Stimulated activated CD8-positive, alpha-beta memory T cell treated with anti-CD3 and anti-CD28 coated beads, Interleukin-15, amount 100 ng/mL, for 4 hours (primary cell): ENCODE measurements at regions not wholly inside any gene's neighbourhood (a gene's known extent, or its start where the extent isn't known, plus 50 kb on each side); places are given as distances from the start of the nearest gene placed in this dataset.
"Not testable (repeated sequence)": the region's sequence is repeated elsewhere in the genome, so short reads cannot be mapped to it uniquely, and the experiment has no call there.

ENCODE experiments used
- DNase-seq, 2 donors: peaks; one replicate each; pipeline ENCODE4 v3.0.0-alpha.2; 2020; ENCODE audit warnings: low read depth in 2 of 2

DNA sequence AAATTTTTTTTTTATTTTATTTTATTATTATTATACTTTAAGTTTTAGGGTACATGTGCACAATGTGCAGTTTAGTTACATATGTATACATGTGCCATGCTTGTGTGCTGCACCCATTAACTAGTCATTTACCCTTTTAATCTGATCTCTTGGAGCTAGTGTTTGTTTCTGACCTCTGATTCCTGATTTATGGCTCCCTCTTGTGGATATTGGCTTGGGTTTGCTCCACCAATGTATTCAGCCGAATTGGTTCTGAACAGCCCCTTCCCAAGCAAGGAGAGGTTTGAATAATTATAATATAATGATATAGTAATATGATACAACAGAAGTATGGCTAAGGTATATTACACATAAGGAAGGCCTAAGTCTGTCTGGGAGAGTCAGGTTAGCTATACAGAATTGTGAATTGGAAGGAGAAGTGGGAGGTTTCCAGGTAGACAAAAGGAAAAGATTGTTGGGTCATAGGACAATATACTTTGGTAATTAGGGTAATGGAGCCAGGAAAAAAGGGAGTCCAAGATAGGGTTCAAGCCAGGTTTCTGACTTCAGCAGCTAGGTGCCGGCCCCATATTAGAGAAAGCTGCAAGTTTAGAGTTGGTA is 53.1 kb upstream of the HMCN1 start:
- no peak for DNase-seq

DNA sequence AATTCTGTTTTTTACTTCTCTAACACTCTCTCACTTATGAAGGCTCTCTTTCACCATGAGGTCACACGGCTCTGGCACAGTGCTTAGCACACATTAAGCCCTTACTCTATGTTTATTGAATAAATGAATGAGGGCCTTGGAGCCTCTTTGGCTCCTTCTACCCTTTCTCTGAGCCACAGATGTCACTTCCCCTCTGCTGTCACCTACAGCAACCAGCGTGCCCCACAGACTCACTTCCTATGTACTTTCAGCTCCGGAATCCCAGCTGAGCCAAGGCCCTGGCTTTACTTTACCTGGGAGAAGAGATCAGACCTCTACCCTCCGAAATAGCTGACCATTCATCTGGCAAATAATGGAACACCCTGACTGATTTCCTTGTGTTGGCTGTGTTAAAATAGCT is 53.7 kb upstream of the HMCN1 start:
- DNase-seq = no peak

- DNase-seq = no peak
These were observed 55.0 kb upstream of the HMCN1 start for GRCh38 chr1:185679220-185679619.

GRCh38 chr1:185676969-185677368 is 57.2 kb upstream of the HMCN1 start:
- DNase-seq = no peak

DNA sequence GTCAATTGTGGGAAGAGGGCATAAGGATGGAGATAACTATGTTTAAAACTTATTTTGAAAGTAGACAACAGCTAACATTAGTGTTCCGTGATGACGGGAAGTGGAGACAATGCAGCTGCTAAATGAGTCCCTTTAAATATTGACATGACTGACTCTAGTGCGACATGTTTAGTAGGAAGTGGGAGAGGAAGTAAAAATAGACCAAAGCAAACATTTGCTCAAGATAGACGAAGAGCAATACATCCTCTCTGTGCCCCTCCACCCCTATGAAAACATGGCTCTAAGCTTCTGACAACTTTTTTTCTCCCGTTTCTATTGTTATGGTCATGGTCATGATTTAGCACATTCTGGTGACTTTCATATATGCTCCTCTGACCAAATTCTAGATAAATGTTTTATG is 60.0 kb upstream of the HMCN1 start:
- DNase-seq = no peak

DNA sequence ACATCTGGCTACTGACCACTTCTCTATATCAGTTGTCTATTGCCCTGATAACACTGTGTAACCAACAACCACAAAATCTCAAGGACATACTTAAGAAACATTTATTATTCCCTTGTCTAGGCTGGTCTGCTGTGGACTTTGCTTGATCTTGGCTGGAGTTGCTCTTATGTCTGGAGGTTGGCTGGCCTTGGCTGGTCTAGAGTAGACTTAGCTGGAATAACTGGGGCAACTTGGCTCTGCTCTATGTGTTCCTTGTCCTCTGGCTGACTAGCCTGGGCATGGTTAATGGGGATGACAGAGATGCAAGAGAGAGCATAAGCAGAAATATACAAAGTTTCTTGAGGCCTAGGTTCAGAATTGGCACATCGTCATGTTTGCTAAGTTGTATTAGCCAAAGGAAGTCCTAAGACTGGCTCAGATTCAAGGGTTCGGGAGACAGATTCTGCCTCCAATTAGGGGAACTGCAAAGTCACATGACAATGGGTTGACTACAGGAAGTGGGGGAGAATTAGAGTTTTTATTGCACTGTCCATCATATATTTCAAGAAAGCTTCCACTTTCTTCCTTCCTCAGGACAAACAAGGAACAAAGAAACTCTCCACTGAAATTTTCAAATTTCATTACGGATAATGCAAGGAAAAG is 61.4 kb upstream of the HMCN1 start:
- no peak for DNase-seq

- peak in 1 of 2 donors; percentile 27 for DNase-seq
These were observed 64.0 kb upstream of the HMCN1 start for GRCh38 chr1:185670187-185670627.

- DNase-seq = no peak
These were observed 66.2 kb upstream of the HMCN1 start for GRCh38 chr1:185668013-185668412.

DNA sequence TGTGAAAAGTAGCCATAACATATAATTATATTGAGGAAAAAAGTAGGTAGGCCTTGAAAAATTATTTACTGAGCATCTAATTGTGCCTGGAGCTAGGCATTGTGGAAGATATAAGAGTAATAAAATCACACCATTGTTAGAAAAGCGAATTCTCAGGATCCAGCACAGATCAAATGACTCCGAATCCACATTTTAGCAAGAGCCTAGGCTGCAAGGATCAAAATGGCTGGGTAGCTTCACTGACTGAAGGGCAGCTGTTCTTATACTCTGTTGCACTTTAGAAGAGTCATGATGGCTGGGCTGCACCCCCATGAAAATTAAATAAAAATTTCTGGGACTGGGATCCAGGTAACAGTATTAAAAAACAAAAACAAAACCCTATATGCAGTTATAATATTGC is 67.6 kb upstream of the HMCN1 start:
- DNase-seq = no peak

- DNase-seq = no peak
These were observed 70.4 kb upstream of the HMCN1 start for GRCh38 chr1:185663771-185664296.

GRCh38 chr1:185663332-185663731 is 70.9 kb upstream of the HMCN1 start:
- DNase-seq = no peak

GRCh38 chr1:185661971-185662370 is 72.2 kb upstream of the HMCN1 start:
- no peak for DNase-seq

DNA sequence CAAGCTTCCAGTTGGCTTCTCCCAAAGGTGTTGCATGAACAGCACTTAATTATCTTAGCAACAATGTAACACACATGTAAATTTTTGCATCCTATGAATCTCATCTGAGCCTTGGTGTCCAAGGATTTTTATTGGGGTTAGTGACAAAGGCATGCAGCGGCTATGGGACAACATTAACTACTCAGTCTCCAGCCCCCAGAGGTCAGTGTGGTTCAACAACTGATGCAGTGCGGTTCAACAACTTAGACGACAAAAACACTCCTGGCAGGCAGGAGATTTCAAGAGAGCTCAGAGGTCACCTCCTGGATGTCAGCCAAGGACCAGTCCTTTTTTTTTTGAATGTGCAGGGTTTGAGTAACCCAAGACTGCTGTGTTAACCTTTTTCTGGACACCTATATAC is 77.5 kb upstream of the HMCN1 start:
- DNase-seq = no peak

GRCh38 chr1:185654952-185655314 is 79.3 kb upstream of the HMCN1 start:
- DNase-seq = no peak

- no peak for DNase-seq
These were observed 79.8 kb upstream of the HMCN1 start for GRCh38 chr1:185654199-185654951.

- no peak for DNase-seq
These were observed 80.6 kb upstream of the HMCN1 start for GRCh38 chr1:185653615-185654014.

DNA sequence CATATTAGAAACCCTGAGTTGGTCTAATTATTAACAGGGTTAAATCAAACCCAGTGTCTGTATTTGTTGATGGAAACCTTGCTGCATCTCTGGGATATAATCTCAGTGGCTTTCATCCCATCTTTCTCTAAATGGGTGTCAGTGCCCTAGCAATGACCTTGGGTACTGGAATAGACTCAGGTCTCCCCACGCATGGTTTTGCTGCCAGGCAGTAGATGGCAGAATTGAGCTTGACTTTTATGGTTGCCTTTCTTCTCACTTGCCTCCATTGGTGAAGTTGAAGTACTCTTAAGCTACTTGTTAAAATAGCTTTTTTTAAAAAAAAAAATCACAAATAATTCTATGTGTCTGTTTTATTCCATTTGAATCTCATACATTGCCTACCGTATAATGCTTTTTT is 81.8 kb upstream of the HMCN1 start:
- no peak for DNase-seq

DNA sequence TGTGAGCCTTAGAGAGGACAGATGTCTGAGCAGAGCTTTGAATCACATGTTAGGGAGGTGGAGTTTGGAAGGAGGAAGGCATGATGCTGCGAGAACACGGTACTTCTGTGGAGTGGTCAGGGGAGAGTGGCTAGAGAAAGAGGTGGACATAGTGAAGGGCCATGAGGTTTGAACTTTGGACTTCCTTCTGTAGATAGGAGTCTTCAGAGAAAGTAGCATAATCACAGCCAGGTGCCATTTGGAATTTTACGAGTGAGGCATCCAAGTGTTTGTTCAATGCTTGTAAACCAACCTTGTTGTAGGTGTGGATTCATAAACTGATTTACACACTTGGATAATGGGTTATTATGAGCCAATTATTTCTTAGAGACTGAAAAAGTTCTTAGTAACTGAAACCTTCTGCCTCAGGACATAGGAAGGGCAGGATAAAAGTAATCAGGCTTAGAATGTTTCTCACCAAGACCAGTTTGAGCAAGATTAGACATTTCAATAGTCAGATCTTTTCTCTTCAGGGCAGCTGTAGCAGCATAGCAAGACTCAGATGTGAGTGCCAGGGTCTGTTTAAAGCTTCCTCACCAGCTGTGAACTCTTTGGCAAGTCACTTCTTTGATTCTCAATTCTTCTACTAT is 83.5 kb upstream of the HMCN1 start:
- no peak for DNase-seq

DNA sequence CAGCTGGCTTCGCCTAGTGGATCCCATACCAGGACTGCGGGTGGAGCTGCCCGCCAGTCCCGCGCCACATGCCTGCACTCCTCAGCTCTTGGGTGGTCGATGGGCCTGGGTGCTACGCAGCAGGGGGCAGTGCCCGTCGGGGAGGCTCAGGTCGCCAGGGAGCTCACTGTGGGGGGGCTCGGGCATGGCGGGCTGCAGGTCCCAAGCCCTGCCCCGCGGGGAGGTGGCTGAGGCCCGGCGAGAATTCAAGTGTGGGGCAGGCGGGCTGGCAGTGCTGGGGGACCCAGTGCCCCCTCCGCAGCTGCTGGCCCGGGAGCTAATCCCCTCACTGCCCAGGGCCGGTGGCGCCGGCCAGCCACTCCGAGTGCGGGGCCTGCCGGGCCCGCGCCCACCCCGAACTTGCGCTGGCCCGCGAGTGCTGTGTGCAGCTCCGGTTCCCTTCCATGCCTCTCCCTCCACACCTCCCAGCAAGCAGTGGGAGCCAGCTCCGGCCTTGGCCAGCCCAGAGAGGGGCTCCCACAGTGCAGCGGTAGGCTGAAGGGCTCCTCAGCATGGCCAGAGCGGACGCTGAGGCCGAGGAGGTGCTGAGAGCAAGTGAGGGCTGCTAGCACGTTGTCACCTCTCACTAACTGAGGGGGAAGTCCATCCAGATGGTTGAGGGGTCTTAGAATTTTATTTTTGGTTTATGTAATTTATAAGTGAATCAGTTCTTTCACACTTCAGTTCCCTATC is 85.2 kb upstream of the HMCN1 start:
- no peak for DNase-seq

GRCh38 chr1:185647597-185648267 is 86.5 kb upstream of the HMCN1 start:
- not testable (repeated sequence) for DNase-seq

GRCh38 chr1:185646202-185646683 is 87.9 kb upstream of the HMCN1 start:
- no peak for DNase-seq
